Thyroid gland (tissue), 4 donors: ENCODE measurements at regions not wholly inside any gene's neighbourhood (a gene's known extent, or its start where the extent isn't known, plus 50 kb on each side); places are given as distances from the start of the nearest gene placed in this dataset.
"Not testable (repeated sequence)": the region's sequence is repeated elsewhere in the genome, so short reads cannot be mapped to it uniquely, and the experiment has no call there.

ENCODE experiments used
- DNase-seq, 2 donors: peaks; one replicate each; pipeline ENCODE4 v3.0.0-alpha.2; 2019
- H3K27ac ChIP-seq, 3 donors: fragments of 200-600 bp; sonication (generic); 1 replicate in 2 of 3; 2 replicates in 1 of 3; pipeline ENCODE4 v1.5.1; 2016 to 2019; ENCODE audit warnings: mild to moderate bottlenecking in 1 of 3, moderate library complexity in 1 of 3
- H3K27me3 ChIP-seq: fragments of 200-600 bp; sonication (generic); one replicate; pipeline ENCODE4 v1.5.1; 2019
- H3K36me3 ChIP-seq, 2 donors: fragments of 200-600 bp; sonication (generic); one replicate each; pipeline ENCODE4 v1.5.1; 2016 to 2019
- H3K4me1 ChIP-seq, 2 donors: fragments of 200-600 bp; sonication (generic); one replicate each; pipeline ENCODE4 v1.5.1; 2017 to 2019
- H3K4me3 ChIP-seq, 3 donors: fragments of 200-600 bp; sonication (generic); replicated peaks in 1 of 3; 1 replicate in 2 of 3; 2 replicates in 1 of 3; pipeline ENCODE4 v1.5.1; 2016; ENCODE audit warnings: mild to moderate bottlenecking in 1 of 3
- H3K9me3 ChIP-seq: fragments of 200-600 bp; sonication (generic); one replicate; pipeline ENCODE4 v1.5.1; 2017
- POLR2A ChIP-seq, 2 donors: fragments of 450-650 bp; IDR thresholded peaks; one replicate each; pipeline ENCODE4 v1.6.1; 2017; ENCODE audit warnings: antibody characterized with exemption in 2 of 2, mild to moderate bottlenecking in 2 of 2, moderate library complexity in 1 of 2
- WGBS, 2 donors: methylation state at CpG; one replicate each; pipeline ENCODE4 v1.1.5; 2017; 5-methylcytosine and 5-hydroxymethylcytosine counted together
- intact Hi-C: fragments of 100-400 bp; cut with DNase I; formaldehyde crosslinking; loops from one replicate; pipeline ENCODE4 v1.15.1; 2023
- TF ChIP-seq, protein P1 (sequence below), 6 experiments: fragments of 200-600 bp in 3 of 6; fragments of 450-650 bp in 3 of 6; sonication (generic) in 3 of 6; IDR thresholded peaks; one replicate each; pipeline ENCODE4 v1.5.1; 2016 to 2019; ENCODE audit warnings: antibody characterized with exemption in 6 of 6, mild to moderate bottlenecking in 2 of 6, inconsistent platforms in 1 of 6, moderate library complexity in 1 of 6

DNA sequence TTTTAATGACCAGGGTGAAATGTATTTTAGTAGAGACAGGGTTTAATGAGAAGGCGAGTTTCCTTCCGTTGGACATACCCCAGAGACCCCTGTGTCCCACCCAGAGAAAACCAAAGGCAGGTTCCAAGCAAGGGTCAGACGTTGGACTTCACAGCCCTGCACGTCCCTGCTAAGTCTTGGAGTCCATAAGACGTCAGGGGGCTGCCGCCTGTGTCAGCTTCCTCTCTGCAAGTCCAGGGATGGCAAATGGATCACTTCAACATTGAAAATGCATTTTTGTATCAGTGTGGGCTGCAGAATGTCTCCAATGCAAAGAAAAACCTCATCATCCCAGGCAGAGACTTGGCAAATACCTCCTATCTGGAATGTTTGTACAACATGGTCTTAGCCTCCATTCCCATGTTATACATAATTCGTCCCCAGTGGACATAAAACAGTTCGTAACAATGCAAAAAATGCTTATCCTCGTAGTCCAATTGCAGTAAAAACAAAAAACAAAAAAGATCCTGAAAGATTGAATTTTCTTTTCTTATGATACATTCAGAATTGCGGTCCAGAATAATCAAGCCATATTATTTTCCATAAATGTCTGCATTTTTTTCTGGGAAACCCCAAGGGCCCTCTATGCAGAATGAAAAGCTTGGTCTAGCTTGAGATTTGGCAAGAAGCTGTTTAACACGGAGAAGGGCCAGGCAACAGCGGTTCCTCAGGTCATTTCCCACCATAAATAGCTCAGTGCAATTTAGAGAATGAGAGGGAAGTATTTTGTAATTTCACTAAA, 190.9 kb downstream of the SHOX start:
- no peak for TF ChIP-seq POLR2A (IDR thresholded peaks at IDR 0.05)
- TF ChIP-seq, protein P1, sequence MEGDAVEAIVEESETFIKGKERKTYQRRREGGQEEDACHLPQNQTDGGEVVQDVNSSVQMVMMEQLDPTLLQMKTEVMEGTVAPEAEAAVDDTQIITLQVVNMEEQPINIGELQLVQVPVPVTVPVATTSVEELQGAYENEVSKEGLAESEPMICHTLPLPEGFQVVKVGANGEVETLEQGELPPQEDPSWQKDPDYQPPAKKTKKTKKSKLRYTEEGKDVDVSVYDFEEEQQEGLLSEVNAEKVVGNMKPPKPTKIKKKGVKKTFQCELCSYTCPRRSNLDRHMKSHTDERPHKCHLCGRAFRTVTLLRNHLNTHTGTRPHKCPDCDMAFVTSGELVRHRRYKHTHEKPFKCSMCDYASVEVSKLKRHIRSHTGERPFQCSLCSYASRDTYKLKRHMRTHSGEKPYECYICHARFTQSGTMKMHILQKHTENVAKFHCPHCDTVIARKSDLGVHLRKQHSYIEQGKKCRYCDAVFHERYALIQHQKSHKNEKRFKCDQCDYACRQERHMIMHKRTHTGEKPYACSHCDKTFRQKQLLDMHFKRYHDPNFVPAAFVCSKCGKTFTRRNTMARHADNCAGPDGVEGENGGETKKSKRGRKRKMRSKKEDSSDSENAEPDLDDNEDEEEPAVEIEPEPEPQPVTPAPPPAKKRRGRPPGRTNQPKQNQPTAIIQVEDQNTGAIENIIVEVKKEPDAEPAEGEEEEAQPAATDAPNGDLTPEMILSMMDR (IDR thresholded peaks at IDR 0.05): no peak
- 72 to 77% methylated on average over 12 of the region's 12 CpGs for WGBS, 2 donors
- no peak overlapping the region for H3K4me3 ChIP-seq

DNA sequence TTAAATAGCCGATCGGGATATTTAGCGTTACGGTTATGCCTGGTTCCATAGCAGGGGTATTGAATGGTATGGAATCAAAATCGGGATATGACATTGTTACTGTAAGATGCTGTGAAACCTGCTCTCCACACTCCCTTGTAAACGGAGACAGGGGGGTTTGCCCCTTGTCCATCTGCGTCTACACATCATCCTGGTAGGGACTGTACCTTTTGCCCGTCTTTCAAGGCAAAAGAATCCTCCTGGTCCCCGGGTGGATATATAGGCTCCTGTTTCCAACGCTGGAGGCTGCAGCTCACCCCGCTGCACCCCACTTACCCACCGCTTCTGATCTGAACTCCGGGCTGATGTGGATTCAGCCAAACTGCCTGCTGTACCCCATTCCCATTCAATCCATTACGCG, 189.1 kb downstream of the SHOX start:
- intact Hi-C loops: no loop called here
- 92 to 93% methylated on average over 15 of the region's 15 CpGs for WGBS, 2 donors

More for the DNA sequence above, 190.9 kb downstream of the SHOX start:
- Histone ChIP-seq H3K36me3 (no peaks in the 10 kb centered on the region), H3K27me3 (no peaks in the 10 kb centered on the region), H3K9me3 (no peaks in the 10 kb centered on the region), H3K27ac (no peak overlapping the region), H3K4me1 (no peaks in the 10 kb centered on the region)
- no peak for DNase-seq
- intact Hi-C loops: no loop called here

DNA sequence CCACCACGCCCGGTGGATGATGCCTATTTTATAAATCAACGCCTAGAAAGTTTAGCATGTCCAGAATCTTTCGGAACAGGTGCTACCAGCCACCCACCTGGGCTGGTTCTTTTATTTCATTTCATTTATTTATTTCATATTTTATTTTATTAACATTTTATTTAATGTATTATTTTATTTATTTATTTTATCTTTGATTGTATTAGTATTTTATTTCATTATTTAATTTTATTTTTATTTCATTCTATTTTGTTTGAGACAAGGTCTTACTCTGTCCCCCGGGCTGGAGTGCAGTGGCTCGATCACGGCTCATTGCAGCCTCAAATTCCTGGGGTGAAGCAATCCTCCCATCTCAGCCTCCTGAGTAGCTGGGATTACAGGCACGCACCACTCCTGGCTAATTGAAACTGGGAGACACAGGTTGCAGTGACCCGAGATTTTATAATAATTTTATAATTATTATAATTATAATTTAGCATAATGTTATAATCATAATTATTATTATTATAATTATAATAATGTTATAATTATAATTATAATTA, 187.2 kb downstream of the SHOX start:
- H3K27me3 ChIP-seq: no peaks in the 10 kb centered on the region
- 95% methylated on average over 9 of the region's 9 CpGs for WGBS, 2 donors

More for the DNA sequence above, 189.1 kb downstream of the SHOX start:
- Histone ChIP-seq H3K4me1 (no peaks in the 10 kb centered on the region), H3K9me3 (no peaks in the 10 kb centered on the region), H3K27me3 (no peaks in the 10 kb centered on the region), H3K36me3 (no peaks in the 10 kb centered on the region), H3K27ac (no peak overlapping the region), H3K4me3 (no peak overlapping the region)
- no peak for DNase-seq
- no peak for TF ChIP-seq POLR2A (IDR thresholded peaks at IDR 0.05)
- TF ChIP-seq, protein P1 (IDR thresholded peaks at IDR 0.05): no peak

DNA sequence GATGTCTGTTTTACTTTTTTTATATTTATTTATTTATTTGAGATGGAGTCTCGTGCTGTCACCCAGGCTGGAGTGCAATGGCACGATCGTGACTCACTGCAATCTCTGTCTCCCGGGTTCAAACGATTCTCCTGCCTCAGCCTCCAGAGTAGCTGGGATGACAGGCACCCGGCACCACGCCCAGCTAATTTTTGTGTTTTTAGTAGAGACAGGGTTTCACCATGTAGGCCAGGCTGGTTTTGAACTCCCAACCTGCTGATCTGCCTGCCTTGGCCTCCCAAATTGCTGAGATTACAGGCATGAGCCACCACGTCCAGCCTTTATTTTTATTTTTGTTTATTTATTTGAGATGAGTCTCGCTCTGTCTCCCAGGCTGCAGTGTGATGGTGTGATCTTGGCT, 186.6 kb downstream of the SHOX start:
- H3K27me3 ChIP-seq, H3K4me3 ChIP-seq, H3K27ac ChIP-seq, H3K36me3 ChIP-seq, H3K9me3 ChIP-seq, intact Hi-C loops, H3K4me1 ChIP-seq, DNase-seq: not testable (repeated sequence)
- 91% methylated on average over 9 of the region's 9 CpGs for WGBS, 2 donors

More for the DNA sequence above, 187.2 kb downstream of the SHOX start:
- Histone ChIP-seq H3K4me1 (no peaks in the 10 kb centered on the region), H3K4me3 (no peak overlapping the region), H3K27ac (no peak overlapping the region), H3K9me3 (no peaks in the 10 kb centered on the region), H3K36me3 (no peaks in the 10 kb centered on the region)
- intact Hi-C loops: no loop called here
- TF ChIP-seq, protein P1 (IDR thresholded peaks at IDR 0.05): no peak
- TF ChIP-seq POLR2A (IDR thresholded peaks at IDR 0.05): no peak
- DNase-seq: no peak

DNA sequence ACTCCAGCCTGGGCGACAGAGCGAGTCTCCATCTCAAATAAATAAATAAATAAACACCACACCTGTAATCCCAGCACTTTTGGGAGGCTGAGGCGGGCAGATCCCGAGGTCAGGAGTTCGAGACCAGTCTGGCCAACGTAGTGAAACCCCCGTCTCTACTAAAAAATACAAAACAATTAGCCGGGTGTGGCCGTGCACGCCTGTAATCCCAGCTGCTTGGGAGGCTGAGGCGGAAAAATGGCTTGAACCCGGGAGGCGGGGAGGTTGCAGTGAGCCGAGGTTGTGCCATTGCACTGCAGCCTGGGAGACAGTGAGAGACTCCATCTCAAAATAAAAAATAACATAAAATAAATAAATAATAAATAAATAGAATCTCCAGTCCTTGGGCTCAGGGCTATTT, 185.8 kb downstream of the SHOX start:
- no peak for DNase-seq
- TF ChIP-seq, protein P1 (IDR thresholded peaks at IDR 0.05): no peak
- no peak for TF ChIP-seq POLR2A (IDR thresholded peaks at IDR 0.05)
- intact Hi-C loops: no loop called here
- H3K4me1 ChIP-seq: no peaks in the 10 kb centered on the region
- WGBS, 2 donors: 94 to 95% methylated on average over 14 of the region's 14 CpGs
- no peak overlapping the region for H3K27ac ChIP-seq
- no peaks in the 10 kb centered on the region for H3K27me3 ChIP-seq
- no peak overlapping the region for H3K4me3 ChIP-seq
- no peaks in the 10 kb centered on the region for H3K36me3 ChIP-seq
- H3K9me3 ChIP-seq: no peaks in the 10 kb centered on the region
